WTC11 (cell line): ENCODE measurements at regions not wholly inside any gene's neighbourhood (a gene's known extent, or its start where the extent isn't known, plus 50 kb on each side); places are given as distances from the start of the nearest gene placed in this dataset.

Experiments used
- ATAC-seq: fragments of 200-7000 bp; cut with Tn5 transposase; 2 replicates; pipeline ENCODE4 v1.10.0; 2021; ENCODE audit warnings: mild to moderate bottlenecking, moderate library complexity
- CTCF ChIA-PET: fragments of 300-600 bp; sonication (Branson Sonifier 250); formaldehyde crosslinking; loops from one replicate; lab custom pipeline; 2021; ENCODE audit warnings: antibody characterized with exemption; lab: Charles Lee
- POLR2A ChIA-PET: fragments of 350-600 bp; sonication (Branson Sonifier 250); formaldehyde crosslinking; loops from one replicate; lab custom pipeline; 2021; ENCODE audit warnings: antibody characterized with exemption; lab: Charles Lee
- DNase-seq: peaks from one replicate; pipeline ENCODE4 v3.0.0; 2021; ENCODE audit warnings: low spot score
- H3K27ac Mint-ChIP-seq: 2 replicates; pipeline ENCODE4 v1.8.0; 2021; ENCODE audit warnings: mixed read lengths
- H3K27me3 Mint-ChIP-seq: 2 replicates; pipeline ENCODE4 v1.8.0; 2021; ENCODE audit warnings: low read depth, mild to moderate bottlenecking, moderate library complexity, mixed read lengths
- H3K36me3 Mint-ChIP-seq: 2 replicates; pipeline ENCODE4 v1.8.0; 2021; ENCODE audit warnings: mixed read lengths
- H3K4me1 Mint-ChIP-seq: 2 replicates; pipeline ENCODE4 v1.8.0; 2022; ENCODE audit warnings: mixed read lengths
- H3K4me3 Mint-ChIP-seq: 2 replicates; pipeline ENCODE4 v1.8.0; 2021; ENCODE audit warnings: mild to moderate bottlenecking, moderate library complexity, mixed read lengths
- H3K9me3 Mint-ChIP-seq: 2 replicates; pipeline ENCODE4 v1.8.0; 2021; ENCODE audit warnings: mixed read lengths
- CREM ChIP-seq: sonication (generic); formaldehyde crosslinking; IDR thresholded peaks from 2 replicates; pipeline ENCODE4 v1.8.1; 2022; ENCODE audit warnings: mild to moderate bottlenecking, missing genetic modification reagents, moderate library complexity
- E2F1 ChIP-seq: sonication (generic); formaldehyde crosslinking; IDR thresholded peaks from 2 replicates; pipeline ENCODE4 v1.8.0; 2022; ENCODE audit warnings: mild to moderate bottlenecking, missing genetic modification reagents
- FOXK1 ChIP-seq: sonication (generic); formaldehyde crosslinking; IDR thresholded peaks from 2 replicates; pipeline ENCODE4 v1.8.0; 2022; ENCODE audit warnings: mild to moderate bottlenecking, moderate library complexity, missing genetic modification reagents
- GTF2I ChIP-seq: fragments of 250-450 bp; sonication (Bioruptor Pico); conservative IDR thresholded peaks from 2 replicates; pipeline ENCODE4 v1.4.0; 2021; ENCODE audit warnings: mild to moderate bottlenecking
- KAT7 ChIP-seq: sonication (generic); formaldehyde crosslinking; IDR thresholded peaks from 2 replicates; pipeline ENCODE4 v1.8.1; 2023; ENCODE audit warnings: missing genetic modification reagents, mild to moderate bottlenecking, borderline replicate concordance
- MLX ChIP-seq: sonication (generic); formaldehyde crosslinking; IDR thresholded peaks from 2 replicates; pipeline ENCODE4 v1.8.1; 2023; ENCODE audit warnings: mild to moderate bottlenecking, missing genetic modification reagents, moderate library complexity
- MXD4 ChIP-seq: fragments of 250-450 bp; sonication (Bioruptor Pico); IDR thresholded peaks from 2 replicates; pipeline ENCODE4 v1.8.0; 2021; ENCODE audit warnings: mild to moderate bottlenecking, moderate library complexity, borderline replicate concordance
- MYBL2 ChIP-seq: sonication (generic); formaldehyde crosslinking; IDR thresholded peaks from 2 replicates; pipeline ENCODE4 v1.8.1; 2023; ENCODE audit warnings: mild to moderate bottlenecking, moderate library complexity, missing genetic modification reagents
- NFE2L1 ChIP-seq: sonication (generic); formaldehyde crosslinking; IDR thresholded peaks from 2 replicates; pipeline ENCODE4 v1.8.1; 2023; ENCODE audit warnings: missing genetic modification reagents
- OVOL2 ChIP-seq: fragments of 250-450 bp; sonication (Bioruptor Pico); IDR thresholded peaks from 2 replicates; pipeline ENCODE4 v1.9.0; 2021; ENCODE audit warnings: mild to moderate bottlenecking, borderline replicate concordance
- SMAD3 ChIP-seq: sonication (generic); formaldehyde crosslinking; IDR thresholded peaks from 2 replicates; pipeline ENCODE4 v1.8.0; 2022; ENCODE audit warnings: missing genetic modification reagents, mild to moderate bottlenecking, borderline replicate concordance
- SOX15 ChIP-seq: fragments of 250-450 bp; sonication (Bioruptor Pico); IDR thresholded peaks from 2 replicates; pipeline ENCODE4 v1.9.0; 2021; ENCODE audit warnings: mild to moderate bottlenecking
- SP1 ChIP-seq: sonication (generic); formaldehyde crosslinking; conservative IDR thresholded peaks from 2 replicates; pipeline ENCODE4 v1.8.1; 2022; ENCODE audit warnings: missing genetic modification reagents
- TEAD1 ChIP-seq: sonication (generic); formaldehyde crosslinking; IDR thresholded peaks from 2 replicates; pipeline ENCODE4 v1.8.0; 2022; ENCODE audit warnings: mild to moderate bottlenecking, missing genetic modification reagents
- TEAD4 ChIP-seq: sonication (generic); formaldehyde crosslinking; IDR thresholded peaks from 2 replicates; pipeline ENCODE4 v1.8.0; 2022; ENCODE audit warnings: mild to moderate bottlenecking, missing genetic modification reagents
- TP53 ChIP-seq: sonication (generic); formaldehyde crosslinking; IDR thresholded peaks from 2 replicates; pipeline ENCODE4 v1.8.1; 2023; ENCODE audit warnings: mild to moderate bottlenecking, missing genetic modification reagents
- ZNF219 ChIP-seq: sonication (generic); formaldehyde crosslinking; IDR thresholded peaks from 2 replicates; pipeline ENCODE4 v1.8.0; 2023; ENCODE audit warnings: missing genetic modification reagents, mild to moderate bottlenecking, borderline replicate concordance
- ZNF317 ChIP-seq: sonication (generic); formaldehyde crosslinking; IDR thresholded peaks from 2 replicates; pipeline ENCODE4 v1.8.1; 2023; ENCODE audit warnings: low read depth, mild to moderate bottlenecking, moderate library complexity, missing genetic modification reagents, borderline replicate concordance
- ZNF396 ChIP-seq: fragments of 250-450 bp; sonication (Bioruptor Pico); IDR thresholded peaks from 2 replicates; pipeline ENCODE4 v1.8.0; 2021; ENCODE audit warnings: mild to moderate bottlenecking, moderate library complexity, borderline replicate concordance
- ZNF416 ChIP-seq: fragments of 250-450 bp; sonication (Bioruptor Pico); IDR thresholded peaks from 2 replicates; pipeline ENCODE4 v1.9.0; 2021; ENCODE audit warnings: mild to moderate bottlenecking, inconsistent platforms
- ZNF425 ChIP-seq: fragments of 250-450 bp; sonication (Bioruptor Pico); conservative IDR thresholded peaks from 2 replicates; pipeline ENCODE4 v1.9.0; 2021; ENCODE audit warnings: mild to moderate bottlenecking
- ZNF671 ChIP-seq: fragments of 250-450 bp; sonication (Bioruptor Pico); IDR thresholded peaks from 2 replicates; pipeline ENCODE4 v1.8.0; 2021; ENCODE audit warnings: mild to moderate bottlenecking
- TF ChIP-seq, protein P1 (sequence below): sonication (generic); formaldehyde crosslinking; IDR thresholded peaks from 2 replicates; pipeline ENCODE4 v1.8.1; 2023; ENCODE audit warnings: mild to moderate bottlenecking, missing genetic modification reagents, moderate library complexity
- TF ChIP-seq, protein P2 (sequence below): sonication (generic); formaldehyde crosslinking; IDR thresholded peaks from 2 replicates; pipeline ENCODE4 v1.8.1; 2023; ENCODE audit warnings: mild to moderate bottlenecking, missing genetic modification reagents
- TF ChIP-seq, protein P3 (sequence below): sonication (generic); formaldehyde crosslinking; conservative IDR thresholded peaks from 2 replicates; pipeline ENCODE4 v1.8.1; 2022; ENCODE audit warnings: mild to moderate bottlenecking, missing genetic modification reagents
- TF ChIP-seq, protein P4 (sequence below): fragments of 250-450 bp; sonication (Bioruptor Pico); IDR thresholded peaks from 2 replicates; pipeline ENCODE4 v1.9.0; 2021; ENCODE audit warnings: mild to moderate bottlenecking

- TF ChIP-seq FOXK1 = no peak
- TF ChIP-seq, protein P1, sequence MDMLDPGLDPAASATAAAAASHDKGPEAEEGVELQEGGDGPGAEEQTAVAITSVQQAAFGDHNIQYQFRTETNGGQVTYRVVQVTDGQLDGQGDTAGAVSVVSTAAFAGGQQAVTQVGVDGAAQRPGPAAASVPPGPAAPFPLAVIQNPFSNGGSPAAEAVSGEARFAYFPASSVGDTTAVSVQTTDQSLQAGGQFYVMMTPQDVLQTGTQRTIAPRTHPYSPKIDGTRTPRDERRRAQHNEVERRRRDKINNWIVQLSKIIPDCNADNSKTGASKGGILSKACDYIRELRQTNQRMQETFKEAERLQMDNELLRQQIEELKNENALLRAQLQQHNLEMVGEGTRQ (CRISPR knock-in tag) = no peak
- TF ChIP-seq GTF2I (CRISPR knock-in tag) = no peak
- TF ChIP-seq TEAD4 (CRISPR knock-in tag) = no peak
- no peak for TF ChIP-seq SOX15 (CRISPR knock-in tag)
Observed at GRCh38 chr11:8759634-8760033, 77.0 kb downstream of the RPL27A start (continued).

DNA sequence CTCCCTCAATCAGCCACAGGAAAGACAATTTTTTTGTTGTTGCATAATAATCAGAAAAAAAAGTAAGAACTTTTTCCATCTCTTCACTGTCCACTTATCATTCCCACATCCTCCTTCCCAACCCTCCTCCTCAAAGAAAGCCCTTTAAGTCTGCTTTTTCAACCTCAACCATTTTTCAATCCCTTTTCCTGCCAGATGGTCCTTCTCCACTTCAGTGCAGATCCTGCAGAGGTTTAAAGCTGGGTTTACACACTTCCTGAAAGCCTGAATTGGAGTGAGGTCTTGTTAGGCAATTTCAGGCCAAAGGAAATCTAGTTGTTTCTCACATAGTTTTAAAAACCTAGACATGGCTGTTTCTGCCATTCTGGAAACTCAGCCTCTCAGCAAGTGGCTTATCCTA, 78.3 kb downstream of the RPL27A start:
- ChIA-PET POLR2A (no interaction called here), CTCF (interaction anchor here (1.1 kb wide), 1 partner anchor 72 kb away, joined by 4 read pairs; no protein-coding TSS in a partner anchor)
- H3K4me3 Mint-ChIP-seq = no peak overlapping the region

GRCh38 chr11:8763070-8763685, 80.6 kb downstream of the RPL27A start:
- H3K27me3 Mint-ChIP-seq = no peaks in the 10 kb centered on the region
- ChIA-PET POLR2A (no interaction called here), CTCF (no interaction called here)
- H3K36me3 Mint-ChIP-seq = no peaks in the 10 kb centered on the region
- peaks cover 17% of the 10 kb centered on the region for H3K4me1 Mint-ChIP-seq
- H3K4me3 Mint-ChIP-seq = no peak overlapping the region
- no peak for ATAC-seq
- no peak overlapping the region for H3K27ac Mint-ChIP-seq
- TF ChIP-seq SP1 (CRISPR knock-in tag) = no peak
- TF ChIP-seq, protein P2, sequence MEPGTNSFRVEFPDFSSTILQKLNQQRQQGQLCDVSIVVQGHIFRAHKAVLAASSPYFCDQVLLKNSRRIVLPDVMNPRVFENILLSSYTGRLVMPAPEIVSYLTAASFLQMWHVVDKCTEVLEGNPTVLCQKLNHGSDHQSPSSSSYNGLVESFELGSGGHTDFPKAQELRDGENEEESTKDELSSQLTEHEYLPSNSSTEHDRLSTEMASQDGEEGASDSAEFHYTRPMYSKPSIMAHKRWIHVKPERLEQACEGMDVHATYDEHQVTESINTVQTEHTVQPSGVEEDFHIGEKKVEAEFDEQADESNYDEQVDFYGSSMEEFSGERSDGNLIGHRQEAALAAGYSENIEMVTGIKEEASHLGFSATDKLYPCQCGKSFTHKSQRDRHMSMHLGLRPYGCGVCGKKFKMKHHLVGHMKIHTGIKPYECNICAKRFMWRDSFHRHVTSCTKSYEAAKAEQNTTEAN (CRISPR knock-in tag) = no peak
- no peak for TF ChIP-seq FOXK1
- no peak for TF ChIP-seq ZNF219 (CRISPR knock-in tag)
- no peak for TF ChIP-seq SMAD3 (CRISPR knock-in tag)
- no peak for TF ChIP-seq GTF2I (CRISPR knock-in tag)
- no peak for TF ChIP-seq NFE2L1 (CRISPR knock-in tag)
- TF ChIP-seq, protein P3, sequence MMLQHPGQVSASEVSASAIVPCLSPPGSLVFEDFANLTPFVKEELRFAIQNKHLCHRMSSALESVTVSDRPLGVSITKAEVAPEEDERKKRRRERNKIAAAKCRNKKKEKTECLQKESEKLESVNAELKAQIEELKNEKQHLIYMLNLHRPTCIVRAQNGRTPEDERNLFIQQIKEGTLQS = no peak
- no peak for TF ChIP-seq ZNF416 (CRISPR knock-in tag)
- no peak for TF ChIP-seq KAT7 (CRISPR knock-in tag)
- TF ChIP-seq TP53 (CRISPR knock-in tag) = no peak
- no peak for TF ChIP-seq OVOL2 (CRISPR knock-in tag)
- TF ChIP-seq MXD4 (CRISPR knock-in tag) = no peak
- TF ChIP-seq TEAD1 (CRISPR knock-in tag) = no peak
- TF ChIP-seq MLX (CRISPR knock-in tag) = no peak
- DNase-seq = no peak
- no peaks in the 10 kb centered on the region for H3K9me3 Mint-ChIP-seq

More for the DNA sequence above, 78.3 kb downstream of the RPL27A start:
- TF ChIP-seq, protein P4, sequence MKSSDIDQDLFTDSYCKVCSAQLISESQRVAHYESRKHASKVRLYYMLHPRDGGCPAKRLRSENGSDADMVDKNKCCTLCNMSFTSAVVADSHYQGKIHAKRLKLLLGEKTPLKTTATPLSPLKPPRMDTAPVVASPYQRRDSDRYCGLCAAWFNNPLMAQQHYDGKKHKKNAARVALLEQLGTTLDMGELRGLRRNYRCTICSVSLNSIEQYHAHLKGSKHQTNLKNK (CRISPR knock-in tag) = no peak
- TF ChIP-seq CREM (CRISPR knock-in tag) (no peak), MYBL2 (no peak), ZNF396 (CRISPR knock-in tag) (no peak), ZNF671 (CRISPR knock-in tag) (no peak), ZNF425 (no peak), E2F1 (CRISPR knock-in tag) (no peak), ZNF317 (CRISPR knock-in tag) (no peak)
- Mint-ChIP-seq H3K4me1 (no peaks in the 10 kb centered on the region), H3K27ac (no peak overlapping the region), H3K9me3 (no peaks in the 10 kb centered on the region), H3K27me3 (no peaks in the 10 kb centered on the region), H3K36me3 (no peaks in the 10 kb centered on the region)
- no peak for DNase-seq
- ATAC-seq = no peak
